ENCODE measurements at regions not wholly inside any gene's neighbourhood (a gene's known extent, or its start where the extent isn't known, plus 50 kb on each side); places are given as distances from the start of the nearest gene placed in this dataset.

DNA sequence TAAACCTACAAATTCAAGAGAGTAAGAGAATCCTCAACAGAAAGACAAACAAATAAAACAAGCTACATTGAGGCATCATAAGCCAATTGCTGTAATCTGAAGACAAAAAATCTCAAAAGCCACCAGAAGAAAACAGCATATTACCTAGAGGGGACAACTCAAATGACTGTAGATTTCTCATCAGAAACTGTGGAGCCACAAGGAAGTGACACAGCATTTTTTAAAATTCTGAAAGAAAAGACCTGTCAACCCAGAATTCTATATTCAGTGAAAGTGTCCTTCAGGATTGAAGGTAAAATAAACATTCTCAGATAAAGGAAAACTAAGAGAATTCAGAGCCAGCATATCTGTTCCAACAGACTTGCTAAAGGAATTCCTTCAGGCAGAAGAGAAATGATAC is 147.8 kb upstream of the DHRS4 start:
- H3K4me3 ChIP-seq: no peak overlapping the region
- no peak overlapping the region for H3K27ac ChIP-seq
- intact Hi-C loops (cut with DNase I; ENCODE audit: low total_unique reads): no loop called here
- H3K36me3 ChIP-seq: no peaks in the 10 kb centered on the region
- H3K27me3 ChIP-seq: no peaks in the 10 kb centered on the region
- H3K9me3 ChIP-seq: no peaks in the 10 kb centered on the region
- no peak for DNase-seq
- H3K4me1 ChIP-seq: no peaks in the 10 kb centered on the region
- TF ChIP-seq, protein P1, sequence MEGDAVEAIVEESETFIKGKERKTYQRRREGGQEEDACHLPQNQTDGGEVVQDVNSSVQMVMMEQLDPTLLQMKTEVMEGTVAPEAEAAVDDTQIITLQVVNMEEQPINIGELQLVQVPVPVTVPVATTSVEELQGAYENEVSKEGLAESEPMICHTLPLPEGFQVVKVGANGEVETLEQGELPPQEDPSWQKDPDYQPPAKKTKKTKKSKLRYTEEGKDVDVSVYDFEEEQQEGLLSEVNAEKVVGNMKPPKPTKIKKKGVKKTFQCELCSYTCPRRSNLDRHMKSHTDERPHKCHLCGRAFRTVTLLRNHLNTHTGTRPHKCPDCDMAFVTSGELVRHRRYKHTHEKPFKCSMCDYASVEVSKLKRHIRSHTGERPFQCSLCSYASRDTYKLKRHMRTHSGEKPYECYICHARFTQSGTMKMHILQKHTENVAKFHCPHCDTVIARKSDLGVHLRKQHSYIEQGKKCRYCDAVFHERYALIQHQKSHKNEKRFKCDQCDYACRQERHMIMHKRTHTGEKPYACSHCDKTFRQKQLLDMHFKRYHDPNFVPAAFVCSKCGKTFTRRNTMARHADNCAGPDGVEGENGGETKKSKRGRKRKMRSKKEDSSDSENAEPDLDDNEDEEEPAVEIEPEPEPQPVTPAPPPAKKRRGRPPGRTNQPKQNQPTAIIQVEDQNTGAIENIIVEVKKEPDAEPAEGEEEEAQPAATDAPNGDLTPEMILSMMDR (IDR thresholded peaks at IDR 0.05): no peak

DNA sequence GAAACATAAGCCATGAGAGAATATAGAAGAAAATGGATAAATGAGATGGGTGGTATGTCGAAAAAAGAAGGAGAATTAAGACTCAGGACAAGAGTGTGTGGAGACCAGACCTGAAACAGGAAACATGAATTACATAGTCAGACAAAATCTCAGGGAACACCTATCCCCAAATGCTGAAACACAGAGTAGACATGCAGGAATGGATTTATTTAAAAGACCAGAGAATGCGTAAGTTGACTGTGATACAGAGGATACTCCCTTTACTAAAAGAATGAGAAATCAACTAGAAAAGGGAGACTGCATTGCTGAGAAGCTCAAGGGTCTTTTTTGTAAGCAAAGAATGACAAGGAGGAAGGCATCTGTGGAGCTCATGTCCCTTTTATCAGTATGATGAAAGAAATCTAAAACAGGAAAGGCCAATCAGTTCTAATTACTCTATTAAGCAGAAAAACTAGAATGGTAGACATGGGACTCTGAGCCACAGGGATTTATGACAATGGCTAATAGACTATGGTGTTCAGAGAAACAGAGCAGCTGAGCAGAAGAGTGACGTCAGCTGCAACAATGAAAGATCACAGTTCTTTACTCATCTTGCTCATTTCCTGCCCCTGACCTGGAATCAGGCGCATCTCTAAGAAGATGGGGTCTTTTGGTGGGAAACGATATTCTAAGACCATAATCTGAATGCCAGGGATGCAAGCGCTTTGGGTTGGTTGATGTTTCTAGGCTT is 138.9 kb upstream of the DHRS4 start:
- no peak overlapping the region for H3K27ac ChIP-seq
- H3K9me3 ChIP-seq: peaks cover 0 to 12% (median 10%) of the 10 kb centered on the region in 3 donors
- DNase-seq: no peak
- intact Hi-C loops (cut with DNase I; ENCODE audit: low total_unique reads): no loop called here
- H3K27me3 ChIP-seq: no peaks in the 10 kb centered on the region
- H3K36me3 ChIP-seq: no peaks in the 10 kb centered on the region
- no peaks in the 10 kb centered on the region for H3K4me1 ChIP-seq
- TF ChIP-seq, protein P1 (IDR thresholded peaks at IDR 0.05): no peak
- H3K4me3 ChIP-seq: no peak overlapping the region

DNA sequence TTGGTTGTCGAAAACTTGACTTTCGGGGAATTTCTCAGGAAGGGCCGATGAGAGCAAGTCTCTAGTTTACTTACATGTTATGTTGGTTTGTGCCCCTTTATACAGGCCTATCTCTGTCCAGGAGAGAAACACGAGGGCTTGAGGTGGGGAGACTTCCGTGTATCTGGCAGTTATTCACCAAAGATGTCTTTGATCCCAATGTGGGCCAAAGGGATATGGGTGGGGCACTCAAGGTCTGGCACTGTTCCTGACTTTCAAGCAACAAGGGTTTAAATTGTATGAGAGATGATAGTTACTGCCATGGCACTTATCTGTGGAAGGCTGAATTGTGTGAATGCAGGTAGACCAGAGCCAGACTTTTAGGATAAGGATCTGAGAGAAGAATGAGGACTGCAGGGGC is 137.2 kb upstream of the DHRS4 start:
- TF ChIP-seq, protein P1 (IDR thresholded peaks at IDR 0.05): no peak
- Histone ChIP-seq H3K36me3 (no peaks in the 10 kb centered on the region), H3K27me3 (no peaks in the 10 kb centered on the region), H3K9me3 (peaks cover 0 to 12% (median 10%) of the 10 kb centered on the region in 3 donors), H3K4me1 (no peaks in the 10 kb centered on the region), H3K4me3 (no peak overlapping the region), H3K27ac (no peak overlapping the region)
- intact Hi-C loops (cut with DNase I; ENCODE audit: low total_unique reads): no loop called here
- no peak for DNase-seq

DNA sequence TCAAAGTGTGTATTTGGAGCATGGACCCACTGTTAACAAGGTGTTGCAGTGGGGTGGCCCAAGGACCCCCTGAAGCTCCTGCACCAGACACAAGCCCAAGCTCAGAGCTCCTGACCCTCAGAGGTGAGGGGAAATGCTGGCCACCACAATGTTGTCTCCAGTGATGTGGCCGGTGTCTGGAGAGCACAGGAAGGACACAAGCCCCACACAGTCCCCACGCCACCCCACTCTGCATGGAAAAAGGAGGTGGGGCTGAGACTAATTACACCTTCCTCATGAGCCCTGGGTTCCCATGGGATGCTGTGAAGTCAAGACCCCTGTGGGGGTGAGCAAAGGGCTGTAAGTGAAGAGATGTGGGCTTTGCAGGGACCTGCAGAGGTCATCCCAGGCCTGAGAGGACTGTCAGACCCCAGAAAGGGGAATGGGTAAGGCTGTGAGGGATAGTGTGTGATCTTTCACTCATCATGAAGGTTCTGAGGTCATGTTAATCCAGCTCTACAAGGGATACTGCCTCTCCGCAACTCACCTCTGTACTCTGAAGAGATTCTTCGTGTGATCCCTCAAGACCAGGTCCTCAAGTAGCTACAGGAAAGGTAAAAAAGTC is 136.3 kb upstream of the DHRS4 start:
- no peak for DNase-seq
- no peak overlapping the region for H3K27ac ChIP-seq
- H3K4me3 ChIP-seq: no peak overlapping the region
- intact Hi-C loops (cut with DNase I; ENCODE audit: low total_unique reads): no loop called here
- no peaks in the 10 kb centered on the region for H3K4me1 ChIP-seq
- no peaks in the 10 kb centered on the region for H3K36me3 ChIP-seq
- H3K9me3 ChIP-seq: peaks cover 0 to 12% (median 10%) of the 10 kb centered on the region in 3 donors
- H3K27me3 ChIP-seq: no peaks in the 10 kb centered on the region
- TF ChIP-seq, protein P1 (IDR thresholded peaks at IDR 0.05): no peak

DNA sequence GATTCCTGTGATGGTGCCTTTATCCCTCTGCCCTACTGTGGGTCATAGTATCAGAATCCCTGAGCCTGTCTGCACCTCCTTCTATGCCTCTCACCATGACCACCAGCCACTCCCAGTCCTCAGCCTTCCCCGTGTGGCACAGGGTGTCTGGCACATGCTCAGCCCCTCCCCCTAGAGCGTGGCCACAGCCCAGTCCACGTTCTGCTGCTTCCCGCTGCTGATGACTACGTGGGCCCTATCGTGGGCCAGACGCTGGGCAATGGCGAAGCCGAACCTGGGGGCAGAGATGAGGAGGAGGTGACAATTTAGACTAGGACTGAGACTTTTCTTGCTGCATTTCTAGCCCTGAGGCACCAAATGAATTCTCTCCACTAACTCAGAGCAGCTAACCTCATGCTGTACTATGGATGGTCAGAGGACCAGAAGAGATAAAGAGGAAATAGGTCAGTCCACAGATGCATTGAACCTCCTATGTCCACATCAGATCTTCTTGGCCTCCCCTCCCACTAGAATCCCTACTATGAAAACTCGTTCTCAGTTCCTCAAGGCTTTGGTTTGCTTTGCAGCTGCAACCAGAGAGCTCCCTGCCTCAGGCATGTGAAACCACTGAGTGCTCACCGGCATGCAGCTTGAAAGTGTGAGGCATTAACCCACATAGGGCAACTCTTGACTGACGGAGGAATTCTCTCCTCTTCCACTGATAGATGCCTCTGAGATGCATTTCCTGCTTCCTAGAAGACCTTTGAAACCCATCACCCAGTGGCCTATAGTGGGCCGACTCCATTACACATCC is 126.3 kb upstream of the DHRS4 start:
- H3K27me3 ChIP-seq: no peaks in the 10 kb centered on the region
- TF ChIP-seq, protein P1 (IDR thresholded peaks at IDR 0.05): no peak
- no peak overlapping the region for H3K4me3 ChIP-seq
- intact Hi-C loops (cut with DNase I; ENCODE audit: low total_unique reads): no loop called here
- DNase-seq: no peak
- H3K4me1 ChIP-seq: peaks cover 0 to 10% (median 0%) of the 10 kb centered on the region in 4 donors
- no peaks in the 10 kb centered on the region for H3K9me3 ChIP-seq
- H3K27ac ChIP-seq: no peak overlapping the region
- H3K36me3 ChIP-seq: no peaks in the 10 kb centered on the region
